Left lung (tissue), 4 donors: ENCODE measurements at regions not wholly inside any gene's neighbourhood (a gene's known extent, or its start where the extent isn't known, plus 50 kb on each side); places are given as distances from the start of the nearest gene placed in this dataset.
"Not testable (repeated sequence)": the region's sequence is repeated elsewhere in the genome, so short reads cannot be mapped to it uniquely, and the experiment has no call there.

ENCODE experiments used
- ATAC-seq: fragments of 200-7000 bp; cut with Tn5 transposase; one replicate; pipeline ENCODE4 v1.9.1; 2020; ENCODE audit warnings: moderate library complexity
- DNase-seq, 4 donors: peaks; one replicate each; pipeline ENCODE4 v3.0.0-alpha.2; 2013 to 2020
- H3K27ac ChIP-seq, 2 donors: fragments of 200-600 bp; sonication (generic) in 1 of 2; one replicate each; pipeline versions ENCODE4 v1.5.0 to v1.8.0; 2020 to 2021
- H3K27me3 ChIP-seq, 2 donors: fragments of 200-600 bp; sonication (generic) in 1 of 2; one replicate each; pipeline versions ENCODE4 v1.5.0 to v1.8.0; 2020 to 2021
- H3K36me3 ChIP-seq, 2 donors: fragments of 200-600 bp; sonication (generic) in 1 of 2; one replicate each; pipeline versions ENCODE4 v1.5.0 to v1.8.0; 2020 to 2021
- H3K4me1 ChIP-seq, 2 donors: fragments of 200-600 bp; one replicate each; pipeline ENCODE4 v1.8.0; 2021
- H3K4me3 ChIP-seq, 2 donors: fragments of 200-600 bp; sonication (generic) in 1 of 2; one replicate each; pipeline versions ENCODE4 v1.5.0 to v1.8.0; 2020 to 2021; ENCODE audit warnings: mild to moderate bottlenecking in 1 of 2
- H3K9me3 ChIP-seq, 2 donors: fragments of 200-600 bp; sonication (generic) in 1 of 2; one replicate each; pipeline versions ENCODE4 v1.5.0 to v1.8.0; 2020 to 2021
- intact Hi-C, 2 donors: fragments of 100-400 bp; cut with DNase I; formaldehyde crosslinking; loops; one replicate each; pipeline versions ENCODE4 v1.11.2 to v1.14.2; 2022
- TF ChIP-seq, protein P1 (sequence below), 2 donors: fragments of 200-600 bp; sonication (generic) in 1 of 2; IDR thresholded peaks; one replicate each; pipeline versions ENCODE4 v1.5.0 to v1.8.0; 2021; ENCODE audit warnings: antibody characterized with exemption in 2 of 2
- donor health status: DM: no; HTN: yes; CAD: no.
- donor health status: DM: no; HTN: no; CAD: no.

GRCh38 chr20:30310385-30310784, 947.1 kb upstream of the DEFB115 start:
- intact Hi-C loops, H3K4me1 ChIP-seq, H3K27ac ChIP-seq, H3K27me3 ChIP-seq, ATAC-seq, H3K9me3 ChIP-seq, H3K36me3 ChIP-seq, DNase-seq, H3K4me3 ChIP-seq: not testable (repeated sequence)

GRCh38 chr20:30312220-30312619, 945.2 kb upstream of the DEFB115 start:
- H3K4me1 ChIP-seq, ATAC-seq, DNase-seq, H3K4me3 ChIP-seq, H3K36me3 ChIP-seq, H3K9me3 ChIP-seq, intact Hi-C loops, H3K27ac ChIP-seq: not testable (repeated sequence)
- peaks cover 0 to 24% of the 10 kb centered on the region in 2 donors for H3K27me3 ChIP-seq

GRCh38 chr20:30313660-30314059, 943.8 kb upstream of the DEFB115 start:
- H3K27me3 ChIP-seq, result peaks cover 0 to 36% of the 10 kb centered on the region in 2 donors
- intact Hi-C loops, H3K4me1 ChIP-seq, DNase-seq, H3K36me3 ChIP-seq, ATAC-seq, H3K27ac ChIP-seq, H3K9me3 ChIP-seq, H3K4me3 ChIP-seq: not testable (repeated sequence)

DNA sequence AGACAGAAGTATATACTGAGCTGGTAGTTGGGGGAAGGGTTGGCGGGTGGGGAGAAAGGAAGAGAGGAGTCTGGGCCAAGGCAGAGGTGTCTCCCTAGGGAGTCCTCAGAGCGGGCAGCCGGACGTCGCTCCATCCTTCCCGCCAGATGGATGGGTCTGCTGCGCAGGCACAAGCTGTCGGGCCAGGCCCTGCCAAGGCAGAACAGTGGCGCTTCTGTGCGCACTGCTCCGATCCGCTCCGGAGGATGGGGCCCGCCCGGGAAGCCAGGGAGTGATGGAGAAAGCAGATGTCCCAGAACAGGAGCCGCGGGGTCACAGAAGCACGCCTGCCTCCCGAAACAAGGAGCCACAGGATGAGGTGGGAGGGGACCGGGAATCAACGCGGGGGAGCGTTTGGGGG, 941.4 kb upstream of the DEFB115 start:
- H3K27ac ChIP-seq, H3K9me3 ChIP-seq, intact Hi-C loops, H3K4me3 ChIP-seq, H3K4me1 ChIP-seq, ATAC-seq, H3K36me3 ChIP-seq: not testable (repeated sequence)
- peak in 1 of 4 donors; percentile 64 for DNase-seq
- peaks cover 0 to 36% of the 10 kb centered on the region in 2 donors for H3K27me3 ChIP-seq

GRCh38 chr20:30316532-30317299, 940.7 kb upstream of the DEFB115 start:
- ATAC-seq, DNase-seq, H3K4me3 ChIP-seq, H3K27ac ChIP-seq, H3K36me3 ChIP-seq, intact Hi-C loops, H3K4me1 ChIP-seq, H3K9me3 ChIP-seq: not testable (repeated sequence)
- peaks cover 0 to 36% of the 10 kb centered on the region in 2 donors for H3K27me3 ChIP-seq

DNA sequence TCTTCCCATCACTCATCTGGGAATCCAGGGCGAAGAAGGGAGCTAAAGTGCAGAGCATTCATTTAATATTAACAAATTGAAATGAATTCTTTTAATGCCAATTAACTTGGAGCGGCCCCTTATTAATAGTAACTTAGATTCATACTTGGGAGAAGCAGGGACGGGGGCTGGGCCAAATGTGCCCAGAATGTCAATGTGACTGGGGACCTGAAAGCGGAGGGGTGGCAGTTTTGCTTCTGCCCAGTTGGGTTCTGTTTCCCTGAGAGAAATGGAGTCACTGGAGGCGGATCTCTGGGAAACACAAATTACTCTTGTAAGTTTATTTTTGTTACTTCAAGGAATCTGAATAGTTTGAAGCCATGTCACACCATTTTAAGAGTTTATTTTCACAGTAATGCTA, 923.7 kb upstream of the DEFB115 start:
- H3K9me3 ChIP-seq, H3K36me3 ChIP-seq, ATAC-seq, H3K4me3 ChIP-seq, H3K4me1 ChIP-seq, H3K27ac ChIP-seq, intact Hi-C loops, DNase-seq, H3K27me3 ChIP-seq: not testable (repeated sequence)

GRCh38 chr20:30337556-30337955, 919.9 kb upstream of the DEFB115 start:
- intact Hi-C loops, DNase-seq, ATAC-seq, H3K4me3 ChIP-seq, H3K27me3 ChIP-seq, H3K27ac ChIP-seq, H3K4me1 ChIP-seq, H3K9me3 ChIP-seq, H3K36me3 ChIP-seq: not testable (repeated sequence)

DNA sequence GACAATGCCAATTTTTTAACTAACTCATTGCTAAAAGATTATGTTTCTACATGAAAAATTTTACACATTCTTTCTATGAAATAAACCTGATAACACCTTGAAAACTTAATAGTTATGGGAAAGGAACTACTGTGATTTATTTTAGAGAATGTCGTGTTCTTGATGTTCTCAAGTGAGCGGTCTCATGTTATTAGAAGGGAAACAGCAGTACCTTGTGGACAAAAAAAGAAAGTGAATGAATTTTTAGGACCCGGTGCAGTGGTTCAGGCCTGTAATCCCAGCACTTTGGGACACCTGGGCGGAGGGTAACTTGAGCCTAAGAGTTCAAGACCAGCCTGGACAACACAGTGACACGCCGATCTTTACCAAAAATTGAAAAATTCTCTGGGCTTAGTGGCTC, 908.5 kb upstream of the DEFB115 start:
- H3K4me1 ChIP-seq, H3K36me3 ChIP-seq, ATAC-seq, H3K9me3 ChIP-seq, intact Hi-C loops, H3K27ac ChIP-seq, H3K4me3 ChIP-seq, H3K27me3 ChIP-seq: not testable (repeated sequence)
- peak in 1 of 4 donors; percentile 11 for DNase-seq

DNA sequence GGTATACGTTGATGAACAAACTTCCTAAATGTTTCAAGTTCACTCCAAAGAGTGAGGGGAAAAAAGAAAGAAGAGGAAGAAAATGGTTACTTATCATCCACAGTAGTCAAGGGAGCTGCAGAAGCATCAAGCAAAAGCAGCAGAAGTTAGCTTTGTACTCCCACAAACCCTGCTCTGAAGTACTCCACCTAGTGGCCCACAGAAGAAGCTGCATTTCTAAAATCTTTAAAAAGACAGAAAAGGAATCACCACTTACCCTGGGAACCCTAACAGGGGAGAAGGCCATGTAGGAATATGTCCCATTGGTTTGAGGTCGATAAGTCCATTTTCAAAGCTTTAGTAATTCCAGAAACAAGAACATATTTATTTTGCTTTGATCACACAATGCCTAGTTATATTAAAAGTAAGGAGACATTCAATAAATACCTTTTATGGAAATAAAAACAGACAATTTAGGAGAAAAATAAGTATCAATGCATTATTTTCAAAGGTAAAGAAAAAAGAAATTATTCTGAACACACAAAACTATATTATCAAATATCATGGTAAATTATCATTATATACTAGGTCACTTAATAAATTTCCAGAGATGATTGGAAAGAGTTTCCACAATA, 900.5 kb upstream of the DEFB115 start:
- DNase-seq, H3K4me1 ChIP-seq, H3K4me3 ChIP-seq, H3K27ac ChIP-seq, intact Hi-C loops, H3K9me3 ChIP-seq, H3K36me3 ChIP-seq, H3K27me3 ChIP-seq, ATAC-seq: not testable (repeated sequence)
- TF ChIP-seq, protein P1, sequence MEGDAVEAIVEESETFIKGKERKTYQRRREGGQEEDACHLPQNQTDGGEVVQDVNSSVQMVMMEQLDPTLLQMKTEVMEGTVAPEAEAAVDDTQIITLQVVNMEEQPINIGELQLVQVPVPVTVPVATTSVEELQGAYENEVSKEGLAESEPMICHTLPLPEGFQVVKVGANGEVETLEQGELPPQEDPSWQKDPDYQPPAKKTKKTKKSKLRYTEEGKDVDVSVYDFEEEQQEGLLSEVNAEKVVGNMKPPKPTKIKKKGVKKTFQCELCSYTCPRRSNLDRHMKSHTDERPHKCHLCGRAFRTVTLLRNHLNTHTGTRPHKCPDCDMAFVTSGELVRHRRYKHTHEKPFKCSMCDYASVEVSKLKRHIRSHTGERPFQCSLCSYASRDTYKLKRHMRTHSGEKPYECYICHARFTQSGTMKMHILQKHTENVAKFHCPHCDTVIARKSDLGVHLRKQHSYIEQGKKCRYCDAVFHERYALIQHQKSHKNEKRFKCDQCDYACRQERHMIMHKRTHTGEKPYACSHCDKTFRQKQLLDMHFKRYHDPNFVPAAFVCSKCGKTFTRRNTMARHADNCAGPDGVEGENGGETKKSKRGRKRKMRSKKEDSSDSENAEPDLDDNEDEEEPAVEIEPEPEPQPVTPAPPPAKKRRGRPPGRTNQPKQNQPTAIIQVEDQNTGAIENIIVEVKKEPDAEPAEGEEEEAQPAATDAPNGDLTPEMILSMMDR (IDR thresholded peaks at IDR 0.05), result peak; percentile 52 to 61

DNA sequence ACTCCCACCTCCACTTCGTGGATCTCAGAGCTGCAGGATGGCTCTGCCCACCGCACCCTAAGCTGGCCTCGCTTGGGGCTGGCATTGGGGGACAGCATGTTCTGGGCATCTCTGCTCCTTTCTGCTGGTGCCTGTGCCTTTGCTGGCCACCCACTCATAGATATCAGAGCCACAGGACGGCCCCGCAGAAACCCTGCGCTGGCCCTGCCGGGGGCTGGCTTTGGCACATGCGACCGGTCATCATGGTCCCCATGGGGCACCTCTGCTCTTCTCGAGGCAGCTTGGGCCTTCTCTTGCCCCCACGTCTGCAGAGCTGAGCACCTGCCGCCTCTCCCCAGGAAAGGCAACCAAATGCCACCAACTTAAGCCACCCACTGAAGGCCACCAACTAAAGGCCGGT, 895.7 kb upstream of the DEFB115 start:
- H3K36me3 ChIP-seq, H3K27me3 ChIP-seq, H3K9me3 ChIP-seq, H3K27ac ChIP-seq, ATAC-seq, H3K4me3 ChIP-seq, intact Hi-C loops, H3K4me1 ChIP-seq: not testable (repeated sequence)
- peak in 1 of 4 donors; percentile 68 for DNase-seq

GRCh38 chr20:30376430-30376766, 881.1 kb upstream of the DEFB115 start:
- not testable (repeated sequence) for ATAC-seq

More at GRCh38 chr20:30376430-30376766, 881.1 kb upstream of the DEFB115 start:
- DNase-seq, H3K27me3 ChIP-seq, H3K36me3 ChIP-seq, H3K9me3 ChIP-seq, intact Hi-C loops: not testable (repeated sequence)
- Histone ChIP-seq H3K27ac (peak overlapping the region in 1 of 2 donors; percentile 88), H3K4me3 (peak overlapping the region; percentile 56 to 61), H3K4me1 (peaks cover 0 to 15% of the 10 kb centered on the region in 2 donors)
